ENCODE measurements at regions not wholly inside any gene's neighbourhood (a gene's known extent, or its start where the extent isn't known, plus 50 kb on each side); places are given as distances from the start of the nearest gene placed in this dataset.

- Mint-ChIP-seq H3K36me3 (ENCODE audit: low read depth) (no peaks in the 10 kb centered on the region), H3K27ac (no peak overlapping the region), H3K4me1 (peaks cover 7% of the 10 kb centered on the region), H3K9me3 (peaks cover 2% of the 10 kb centered on the region), H3K27me3 (ENCODE audit: low read depth) (peaks cover 17% of the 10 kb centered on the region), H3K4me3 (no peak overlapping the region)
- no peak for TF ChIP-seq CTCF (IDR thresholded peaks at IDR 0.05; ENCODE audit: unreplicated experiment in 3 of 3)
Measured at GRCh38 chr9:107106416-107106815, 176.7 kb upstream of the RAD23B start.

- Mint-ChIP-seq H3K9me3 (peaks cover 2% of the 10 kb centered on the region), H3K27ac (no peak overlapping the region), H3K4me3 (no peak overlapping the region), H3K27me3 (ENCODE audit: low read depth) (peaks cover 17% of the 10 kb centered on the region), H3K36me3 (ENCODE audit: low read depth) (no peaks in the 10 kb centered on the region), H3K4me1 (peaks cover 7% of the 10 kb centered on the region)
- TF ChIP-seq CTCF (IDR thresholded peaks at IDR 0.05; ENCODE audit: unreplicated experiment in 3 of 3) = no peak
Measured at GRCh38 chr9:107108342-107109130, 174.5 kb upstream of the RAD23B start.

GRCh38 chr9:107109324-107109723, 173.8 kb upstream of the RAD23B start:
- peaks cover 2% of the 10 kb centered on the region for H3K9me3 Mint-ChIP-seq
- peaks cover 7% of the 10 kb centered on the region for H3K4me1 Mint-ChIP-seq
- H3K36me3 Mint-ChIP-seq (ENCODE audit: low read depth) = no peaks in the 10 kb centered on the region
- no peak overlapping the region for H3K4me3 Mint-ChIP-seq
- TF ChIP-seq CTCF (IDR thresholded peaks at IDR 0.05; ENCODE audit: unreplicated experiment in 3 of 3) = no peak
- H3K27me3 Mint-ChIP-seq (ENCODE audit: low read depth) = peaks cover 24% of the 10 kb centered on the region
- no peak overlapping the region for H3K27ac Mint-ChIP-seq

GRCh38 chr9:107110153-107110552, 172.9 kb upstream of the RAD23B start:
- H3K27me3 Mint-ChIP-seq (ENCODE audit: low read depth) = peaks cover 25% of the 10 kb centered on the region
- peaks cover 2% of the 10 kb centered on the region for H3K9me3 Mint-ChIP-seq
- H3K4me1 Mint-ChIP-seq = peaks cover 7% of the 10 kb centered on the region
- no peaks in the 10 kb centered on the region for H3K36me3 Mint-ChIP-seq (ENCODE audit: low read depth)
- no peak overlapping the region for H3K4me3 Mint-ChIP-seq
- no peak for TF ChIP-seq CTCF (IDR thresholded peaks at IDR 0.05; ENCODE audit: unreplicated experiment in 3 of 3)
- H3K27ac Mint-ChIP-seq = no peak overlapping the region

- Mint-ChIP-seq H3K4me1 (no peaks in the 10 kb centered on the region), H3K9me3 (peaks cover 2% of the 10 kb centered on the region), H3K4me3 (no peak overlapping the region), H3K36me3 (ENCODE audit: low read depth) (no peaks in the 10 kb centered on the region), H3K27ac (no peak overlapping the region), H3K27me3 (ENCODE audit: low read depth) (peaks cover 19% of the 10 kb centered on the region)
- TF ChIP-seq CTCF (IDR thresholded peaks at IDR 0.05; ENCODE audit: unreplicated experiment in 3 of 3) = no peak
Measured at GRCh38 chr9:107112707-107113243, 170.3 kb upstream of the RAD23B start.
